H9 (cell line): ENCODE measurements at regions not wholly inside any gene's neighbourhood (a gene's known extent, or its start where the extent isn't known, plus 50 kb on each side); places are given as distances from the start of the nearest gene placed in this dataset.

Source experiments
- DNase-seq: peaks from one replicate; pipeline ENCODE4 v3.0.0-alpha.2; 2017
- H2AFZ ChIP-seq: one replicate; pipeline ENCODE4 v1.6.1; 2013; ENCODE audit warnings: mild to moderate bottlenecking, low read length, control low read depth, moderate library complexity
- H2AK5ac ChIP-seq: 2 replicates; pipeline ENCODE4 v1.6.1; 2013; ENCODE audit warnings: low read length, control low read depth, mixed read lengths; ENCODE audit not compliant: insufficient read length
- H2BK120ac ChIP-seq: one replicate; pipeline ENCODE4 v1.6.1; 2013; ENCODE audit warnings: low read depth, mild to moderate bottlenecking, low read length, control low read depth, inconsistent platforms; ENCODE audit not compliant: poor library complexity, severe bottlenecking
- H2BK12ac ChIP-seq: 2 replicates; pipeline ENCODE4 v1.6.1; 2013; ENCODE audit warnings: low read length, control low read depth, mixed read lengths, low read depth; ENCODE audit not compliant: insufficient read length
- H2BK15ac ChIP-seq: 2 replicates; pipeline ENCODE4 v1.6.1; 2013; ENCODE audit warnings: low read depth, low read length, control low read depth
- H2BK20ac ChIP-seq: one replicate; pipeline ENCODE4 v1.6.1; 2013; ENCODE audit warnings: low read depth, mild to moderate bottlenecking, low read length, control low read depth, inconsistent platforms; ENCODE audit not compliant: poor library complexity, severe bottlenecking
- H2BK5ac ChIP-seq: 2 replicates; pipeline ENCODE4 v1.6.1; 2013; ENCODE audit warnings: low read length, control low read depth, mixed read lengths; ENCODE audit not compliant: insufficient read length
- H3K14ac ChIP-seq: 2 replicates; pipeline ENCODE4 v1.6.1; 2013; ENCODE audit warnings: low read length, control low read depth; ENCODE audit not compliant: insufficient read depth
- H3K18ac ChIP-seq: 2 replicates; pipeline ENCODE4 v1.6.1; 2013; ENCODE audit warnings: low read depth, mild to moderate bottlenecking, mixed read lengths, low read length, control low read depth; ENCODE audit not compliant: insufficient read length
- H3K23ac ChIP-seq: 2 replicates; pipeline ENCODE4 v1.6.1; 2013; ENCODE audit warnings: low read length, control low read depth, mixed read lengths, low read depth; ENCODE audit not compliant: insufficient read length
- H3K23me2 ChIP-seq: 2 replicates; pipeline ENCODE4 v1.6.1; 2013; ENCODE audit warnings: low read depth, mild to moderate bottlenecking, mixed read lengths, low read length, control low read depth; ENCODE audit not compliant: insufficient read length, poor library complexity, severe bottlenecking
- H3K27ac ChIP-seq: 2 replicates; pipeline ENCODE4 v1.5.1; 2013; ENCODE audit warnings: low read length, control low read depth, mixed read lengths, low read depth; ENCODE audit not compliant: insufficient read length
- H3K27me3 ChIP-seq: 2 replicates; pipeline ENCODE4 v1.6.1; 2013; ENCODE audit warnings: low read length, control low read depth, inconsistent platforms; ENCODE audit not compliant: insufficient read depth
- H3K4ac ChIP-seq: 2 replicates; pipeline ENCODE4 v1.6.1; 2013; ENCODE audit warnings: low read depth, mild to moderate bottlenecking, control low read depth, inconsistent platforms, low read length, moderate library complexity
- H3K4me1 ChIP-seq: 2 replicates; pipeline ENCODE4 v1.6.1; 2013; ENCODE audit warnings: low read length, control low read depth, inconsistent platforms; ENCODE audit not compliant: insufficient read depth
- H3K4me2 ChIP-seq: 2 replicates; pipeline ENCODE4 v1.6.1; 2013; ENCODE audit warnings: low read length, control low read depth, mixed read lengths; ENCODE audit not compliant: insufficient read length, insufficient read depth
- H3K56ac ChIP-seq: 2 replicates; pipeline ENCODE4 v1.6.1; 2013; ENCODE audit warnings: low read depth, mild to moderate bottlenecking, mixed read lengths, low read length, control low read depth; ENCODE audit not compliant: insufficient read length
- H3K79me1 ChIP-seq: 2 replicates; pipeline ENCODE4 v1.6.1; 2013; ENCODE audit warnings: low read depth, mild to moderate bottlenecking, moderate library complexity, low read length, control low read depth, inconsistent platforms; ENCODE audit not compliant: insufficient read depth, poor library complexity, severe bottlenecking
- H3K79me2 ChIP-seq: 2 replicates; pipeline ENCODE4 v1.6.1; 2013; ENCODE audit warnings: low read length, control low read depth, inconsistent platforms; ENCODE audit not compliant: insufficient read depth
- H3K9ac ChIP-seq: 2 replicates; pipeline ENCODE4 v1.6.1; 2013; ENCODE audit warnings: low read length, control low read depth, mixed read lengths; ENCODE audit not compliant: insufficient read length; ENCODE audit errors: extremely low read depth
- H3K9me3 ChIP-seq: one replicate; pipeline ENCODE4 v1.6.1; 2013; ENCODE audit warnings: low read depth, low read length, inconsistent platforms; ENCODE audit not compliant: control insufficient read depth
- H3T11ph ChIP-seq: one replicate; pipeline ENCODE4 v1.6.1; 2013; ENCODE audit warnings: mild to moderate bottlenecking, low read length, control low read depth, inconsistent platforms
- H4K20me1 ChIP-seq: one replicate; pipeline ENCODE4 v1.6.1; 2013; ENCODE audit not compliant: control insufficient read depth, insufficient read length, insufficient read depth
- H4K5ac ChIP-seq: 2 replicates; pipeline ENCODE4 v1.6.1; 2013; ENCODE audit warnings: low read depth, mild to moderate bottlenecking, mixed read lengths, low read length, control low read depth; ENCODE audit not compliant: insufficient read length
- H4K8ac ChIP-seq: replicated peaks from 2 replicates; pipeline ENCODE4 v1.6.1; 2013; ENCODE audit warnings: low read length, control low read depth, mixed read lengths, low read depth; ENCODE audit not compliant: insufficient read length
- H4K91ac ChIP-seq: 2 replicates; pipeline ENCODE4 v1.6.1; 2013; ENCODE audit warnings: low read depth, mild to moderate bottlenecking, moderate library complexity, mixed read lengths, low read length, control low read depth; ENCODE audit not compliant: insufficient read length
- H3K27ac Mint-ChIP-seq, 3 experiments: 2 replicates in 2 of 3; 3 replicates in 1 of 3; pipeline ENCODE4 v1.8.0; 2020 to 2021; ENCODE audit warnings: mixed read lengths in 3 of 3, mild to moderate bottlenecking in 1 of 3, moderate library complexity in 1 of 3
- H3K27me3 Mint-ChIP-seq: 2 replicates; pipeline ENCODE4 v1.8.0; 2021; ENCODE audit warnings: low read depth, mild to moderate bottlenecking, moderate library complexity, mixed read lengths
- H3K36me3 Mint-ChIP-seq, 3 experiments: 2 replicates in 2 of 3; 3 replicates in 1 of 3; pipeline ENCODE4 v1.8.0; 2020 to 2021; ENCODE audit warnings: low read depth in 3 of 3, mixed read lengths in 3 of 3; ENCODE audit not compliant: insufficient read depth in 1 of 3
- H3K4me1 Mint-ChIP-seq, 2 experiments: 2 replicates each; pipeline ENCODE4 v1.8.0; 2020; ENCODE audit warnings: mixed read lengths in 2 of 2
- H3K4me3 Mint-ChIP-seq, 2 experiments: 2 replicates in 1 of 2; 3 replicates in 1 of 2; pipeline ENCODE4 v1.8.0; 2020 to 2021; ENCODE audit warnings: mild to moderate bottlenecking in 2 of 2, mixed read lengths in 2 of 2, moderate library complexity in 1 of 2
- H3K9me3 Mint-ChIP-seq, 2 experiments: 2 replicates in 1 of 2; 3 replicates in 1 of 2; pipeline ENCODE4 v1.8.0; 2020; ENCODE audit warnings: mild to moderate bottlenecking in 2 of 2, mixed read lengths in 2 of 2, moderate library complexity in 1 of 2
- CTCF ChIP-seq: fragments of 200-600 bp; sonication (generic); conservative IDR thresholded peaks from 3 replicates; pipeline ENCODE4 v1.8.0; 2021; ENCODE audit warnings: antibody characterized with exemption, mild to moderate bottlenecking
- WGBS: extraction: QIAGEN DNeasy Blood & Tissue Kit; methylation state at CpG from one replicate; pipeline ENCODE4 v1.1.7; 2013; ENCODE audit warnings: missing lambda C conversion rate, low lambda C conversion rate, mixed read lengths; ENCODE audit not compliant: insufficient read length; ENCODE audit errors: extremely low coverage; 5-methylcytosine and 5-hydroxymethylcytosine counted together

- DNase-seq = no peak
- Mint-ChIP-seq H3K4me3 (no peak overlapping the region), H3K4me1 (peaks cover 3 to 5% of the 10 kb centered on the region in 2 experiments; a peak in 2 of 4 replicates), H3K36me3 (no peaks in the 10 kb centered on the region), H3K27ac (no peak overlapping the region), H3K9me3 (no peaks in the 10 kb centered on the region), H3K27me3 (no peaks in the 10 kb centered on the region)
- Histone ChIP-seq H2BK15ac (no peak overlapping the region), H3K14ac (no peak overlapping the region), H2BK5ac (no peak overlapping the region), H3K27me3 (no peaks in the 10 kb centered on the region), H3K79me2 (no peaks in the 10 kb centered on the region), H2BK12ac (no peak overlapping the region), H3K4me2 (no peak overlapping the region), H2BK20ac (no peak overlapping the region), H2AFZ (no peak overlapping the region), H3K79me1 (no peaks in the 10 kb centered on the region), H4K91ac (no peak overlapping the region), H2AK5ac (no peak overlapping the region), H4K5ac (no peak overlapping the region), H3K56ac (no peak overlapping the region), H3K9me3 (no peaks in the 10 kb centered on the region), H4K20me1 (no peaks in the 10 kb centered on the region), H4K8ac (no peak overlapping the region), H3K23me2 (no peaks in the 10 kb centered on the region), H3T11ph (no peak overlapping the region), H3K4ac (no peak overlapping the region), H3K9ac (no peak overlapping the region), H3K18ac (no peak overlapping the region), H2BK120ac (no peak overlapping the region), H3K23ac (no peak overlapping the region), H3K27ac (no peak overlapping the region), H3K4me1 (no peaks in the 10 kb centered on the region)
- no peak for TF ChIP-seq CTCF
- no CpG with 5 or more reads among the region's 3 CpGs for WGBS
Measured at GRCh38 chr1:72649991-72650390, 367.7 kb upstream of the NEGR1 start.
